NB4 (cell line): ENCODE measurements at regions not wholly inside any gene's neighbourhood (a gene's known extent, or its start where the extent isn't known, plus 50 kb on each side); places are given as distances from the start of the nearest gene placed in this dataset.

Source experiments
- MYC ChIP-seq: IDR thresholded peaks from 2 replicates; pipeline ENCODE4 v1.6.1; 2011; ENCODE audit warnings: low read depth, low read length
- POLR2A ChIP-seq: IDR thresholded peaks from 2 replicates; pipeline ENCODE4 v1.6.1; 2011; ENCODE audit warnings: mild to moderate bottlenecking; ENCODE audit not compliant: insufficient read length; ENCODE audit errors: extremely low read depth
- TF ChIP-seq, protein P1 (sequence below): IDR thresholded peaks from one replicate; pipeline ENCODE4 v1.5.1; 2012; ENCODE audit warnings: low read depth, low read length
- TF ChIP-seq, protein P2 (sequence below): IDR thresholded peaks from 2 replicates; pipeline ENCODE4 v1.6.1; 2011; ENCODE audit warnings: low read depth, low read length

DNA sequence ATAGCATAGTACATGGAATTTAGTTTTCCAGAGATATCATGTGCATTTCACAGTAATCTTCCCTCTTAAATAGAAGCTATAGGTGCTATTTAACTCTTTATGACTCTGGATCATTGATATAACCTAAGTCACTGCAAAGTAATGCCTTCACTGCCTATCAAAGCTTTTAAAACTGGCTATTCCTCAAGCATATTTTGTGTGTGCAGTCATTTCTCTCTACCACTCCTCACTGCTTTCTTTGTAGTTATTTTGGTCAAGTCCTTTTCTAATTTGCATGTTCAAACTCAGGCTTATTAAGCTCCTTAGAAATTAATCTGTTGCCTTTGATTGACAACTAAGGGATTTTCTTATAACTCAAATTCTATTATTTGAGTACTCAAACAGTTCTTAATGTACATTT is 79.4 kb upstream of the PLEKHG7 start:
- TF ChIP-seq, protein P1, sequence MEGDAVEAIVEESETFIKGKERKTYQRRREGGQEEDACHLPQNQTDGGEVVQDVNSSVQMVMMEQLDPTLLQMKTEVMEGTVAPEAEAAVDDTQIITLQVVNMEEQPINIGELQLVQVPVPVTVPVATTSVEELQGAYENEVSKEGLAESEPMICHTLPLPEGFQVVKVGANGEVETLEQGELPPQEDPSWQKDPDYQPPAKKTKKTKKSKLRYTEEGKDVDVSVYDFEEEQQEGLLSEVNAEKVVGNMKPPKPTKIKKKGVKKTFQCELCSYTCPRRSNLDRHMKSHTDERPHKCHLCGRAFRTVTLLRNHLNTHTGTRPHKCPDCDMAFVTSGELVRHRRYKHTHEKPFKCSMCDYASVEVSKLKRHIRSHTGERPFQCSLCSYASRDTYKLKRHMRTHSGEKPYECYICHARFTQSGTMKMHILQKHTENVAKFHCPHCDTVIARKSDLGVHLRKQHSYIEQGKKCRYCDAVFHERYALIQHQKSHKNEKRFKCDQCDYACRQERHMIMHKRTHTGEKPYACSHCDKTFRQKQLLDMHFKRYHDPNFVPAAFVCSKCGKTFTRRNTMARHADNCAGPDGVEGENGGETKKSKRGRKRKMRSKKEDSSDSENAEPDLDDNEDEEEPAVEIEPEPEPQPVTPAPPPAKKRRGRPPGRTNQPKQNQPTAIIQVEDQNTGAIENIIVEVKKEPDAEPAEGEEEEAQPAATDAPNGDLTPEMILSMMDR, result no peak
- TF ChIP-seq POLR2A, result no peak
- TF ChIP-seq, protein P2, sequence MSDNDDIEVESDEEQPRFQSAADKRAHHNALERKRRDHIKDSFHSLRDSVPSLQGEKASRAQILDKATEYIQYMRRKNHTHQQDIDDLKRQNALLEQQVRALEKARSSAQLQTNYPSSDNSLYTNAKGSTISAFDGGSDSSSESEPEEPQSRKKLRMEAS, result no peak
- TF ChIP-seq MYC, result no peak
